HepG2 (cell line): ENCODE measurements at regions not wholly inside any gene's neighbourhood (a gene's known extent, or its start where the extent isn't known, plus 50 kb on each side); places are given as distances from the start of the nearest gene placed in this dataset.

Experiments
- ATAC-seq: fragments of 200-7000 bp; cut with Tn5 transposase; 3 replicates; pipeline ENCODE4 v1.9.1; 2020; ENCODE audit warnings: mild to moderate bottlenecking, moderate library complexity
- BruUV-seq: library from RNA; stranded (reverse); fragments of 400-500 nt; replicated peaks from 2 replicates; lab custom pipeline; 2021; lab: Mats Ljungman, UMichigan
- CTCF ChIA-PET: fragments of 300-600 bp; formaldehyde crosslinking; extraction: SDS; loops from one replicate; lab custom pipeline; 2021; ENCODE audit warnings: low total read pairs, inconsistent platforms, low intra/inter-chr PET ratio; lab: Yijun Ruan, JAX
- POLR2A ChIA-PET: fragments of 350-600 bp; sonication (Branson Sonifier 250); formaldehyde crosslinking; loops from one replicate; lab custom pipeline; 2020; ENCODE audit warnings: antibody characterized with exemption, inconsistent platforms; lab: Yijun Ruan, JAX
- DNase-seq: peaks from one replicate; pipeline ENCODE4 v3.0.0-alpha.2; 2015; ENCODE audit warnings: low spot score
- FAIRE-seq: peaks from 3 replicates; lab custom pipeline; 2011; peaks lifted over from hg19 to GRCh38; lab: Jason Lieb, UNC
- H2AFZ ChIP-seq: one replicate; pipeline ENCODE4 v1.6.1; 2011; ENCODE audit warnings: low read length, inconsistent platforms
- H3K27ac ChIP-seq: fragments of 300-600 bp; 3 replicates; pipeline ENCODE4 v1.8.0; 2011; ENCODE audit warnings: mixed run types, mild to moderate bottlenecking, mixed read lengths, low read length, inconsistent platforms; ENCODE audit not compliant: insufficient read depth; ENCODE audit errors: extremely low read length
- H3K27me3 ChIP-seq, 2 experiments: fragments of 200-600 bp in 1 of 2; 2 replicates in 1 of 2; 3 replicates in 1 of 2; pipeline versions ENCODE4 v1.6.0 to v1.8.0; 2011; ENCODE audit warnings: low read length in 2 of 2, mild to moderate bottlenecking in 2 of 2, moderate library complexity in 2 of 2, inconsistent platforms in 1 of 2; ENCODE audit not compliant: insufficient read depth in 2 of 2, control insufficient read depth in 1 of 2
- H3K36me3 ChIP-seq, 2 experiments: fragments of 200-600 bp in 1 of 2; replicated peaks in 1 of 2; 2 replicates in 1 of 2; 3 replicates in 1 of 2; pipeline versions ENCODE4 v1.5.1 to v1.8.0; 2011; ENCODE audit warnings: low read length in 2 of 2, inconsistent platforms in 1 of 2; ENCODE audit not compliant: insufficient read depth in 2 of 2, control insufficient read depth in 1 of 2
- H3K4me1 ChIP-seq: 2 replicates; pipeline ENCODE4 v1.5.1; 2012; ENCODE audit warnings: low read length, inconsistent platforms; ENCODE audit not compliant: insufficient read depth
- H3K4me2 ChIP-seq: 2 replicates; pipeline ENCODE4 v1.6.0; 2011; ENCODE audit warnings: low read depth, low read length, inconsistent platforms
- H3K4me3 ChIP-seq, 3 experiments: fragments of 200-600 bp in 1 of 3; sonication (generic), shearing (Covaris generic) in 1 of 3; replicated peaks in 1 of 3; 2 replicates each; pipeline ENCODE4 v1.5.1; 2011 to 2016; ENCODE audit warnings: low read length in 3 of 3, inconsistent platforms in 2 of 3, low read depth in 2 of 3, mild to moderate bottlenecking in 2 of 3, control low read depth in 1 of 3, mixed read lengths in 1 of 3; ENCODE audit not compliant: insufficient read depth in 1 of 3
- H3K79me2 ChIP-seq: one replicate; pipeline ENCODE4 v1.6.1; 2011; ENCODE audit warnings: low read length, inconsistent platforms; ENCODE audit not compliant: insufficient read depth
- H3K9ac ChIP-seq: 2 replicates; pipeline ENCODE4 v1.6.0; 2011; ENCODE audit warnings: mild to moderate bottlenecking, low read depth, low read length, inconsistent platforms; ENCODE audit not compliant: insufficient read depth
- H3K9me3 ChIP-seq: 2 replicates; pipeline ENCODE4 v1.5.1; 2012; ENCODE audit warnings: mild to moderate bottlenecking, low read length
- H4K20me1 ChIP-seq: 2 replicates; pipeline ENCODE4 v1.6.0; 2011; ENCODE audit warnings: inconsistent platforms, mild to moderate bottlenecking, low read length, moderate library complexity; ENCODE audit not compliant: insufficient read depth
- ATF3 ChIP-seq: sonication (generic); formaldehyde crosslinking; IDR thresholded peaks from 2 replicates; pipeline ENCODE4 v1.4.0; 2020; ENCODE audit warnings: missing genetic modification reagents
- ATM ChIP-seq: fragments of 450-650 bp; IDR thresholded peaks from 2 replicates; pipeline ENCODE4 v1.7.1; 2017; ENCODE audit warnings: mild to moderate bottlenecking, borderline replicate concordance
- CHD2 ChIP-seq: IDR thresholded peaks from 2 replicates; pipeline ENCODE4 v1.6.1; 2011; ENCODE audit warnings: low read depth, low read length, improper control_type of control experiment
- MAFK ChIP-seq, 2 experiments: IDR thresholded peaks in 1 of 2; conservative IDR thresholded peaks in 1 of 2; 2 replicates each; pipeline ENCODE4 v1.6.1; 2011; ENCODE audit warnings: improper control_type of control experiment in 2 of 2, low read length in 2 of 2
- MED13 ChIP-seq: sonication (generic); formaldehyde crosslinking; IDR thresholded peaks from 2 replicates; pipeline ENCODE4 v1.5.0; 2020; ENCODE audit warnings: missing genetic modification reagents
- NR2F1 ChIP-seq, 2 experiments: fragments of 450-650 bp in 1 of 2; formaldehyde crosslinking in 1 of 2; IDR thresholded peaks; 2 replicates each; pipeline versions ENCODE4 v1.5.0 to v1.6.1; 2016 to 2020; ENCODE audit warnings: mild to moderate bottlenecking in 1 of 2, missing compliant biosample characterization in 1 of 2, missing genetic modification reagents in 1 of 2, moderate library complexity in 1 of 2
- SKI ChIP-seq: fragments of 450-650 bp; IDR thresholded peaks from one replicate; pipeline ENCODE4 v1.6.1; 2018; ENCODE audit warnings: mild to moderate bottlenecking; ENCODE audit not compliant: partially characterized antibody
- SMARCC2 ChIP-seq: fragments of 450-650 bp; IDR thresholded peaks from 2 replicates; pipeline ENCODE4 v1.6.1; 2017; ENCODE audit warnings: antibody characterized with exemption, mild to moderate bottlenecking
- ZNF331 ChIP-seq: sonication (generic); formaldehyde crosslinking; IDR thresholded peaks from 2 replicates; pipeline ENCODE4 v1.4.0; 2020; ENCODE audit warnings: missing genetic modification reagents
- ZNF562 ChIP-seq: sonication (generic); formaldehyde crosslinking; IDR thresholded peaks from 2 replicates; pipeline ENCODE4 v1.8.0; 2022; ENCODE audit warnings: missing genetic modification reagents, borderline replicate concordance
- WGBS: methylation state at CpG from one replicate; pipeline ENCODE4 v1.1.6; 2017; ENCODE audit warnings: low lambda C conversion rate; 5-methylcytosine and 5-hydroxymethylcytosine counted together
- in situ Hi-C: cut with HindIII; loops from 2 replicates; pipeline ENCODE4 v1.10.0; 2017; ENCODE audit warnings: low pct_unique_long_range_greater_than_20kb; ENCODE audit not compliant: extremely low pct_ligation_motif_present
- intact Hi-C: fragments of 100-400 bp; cut with micrococcal nuclease; formaldehyde crosslinking; loops from one replicate; pipeline ENCODE4 v1.10.0; 2022; ENCODE audit not compliant: unreplicated experiment
- TF ChIP-seq, protein P1 (sequence below): sonication (generic); formaldehyde crosslinking; IDR thresholded peaks from 2 replicates; pipeline ENCODE4 v1.5.0; 2020; ENCODE audit warnings: missing genetic modification reagents

DNA sequence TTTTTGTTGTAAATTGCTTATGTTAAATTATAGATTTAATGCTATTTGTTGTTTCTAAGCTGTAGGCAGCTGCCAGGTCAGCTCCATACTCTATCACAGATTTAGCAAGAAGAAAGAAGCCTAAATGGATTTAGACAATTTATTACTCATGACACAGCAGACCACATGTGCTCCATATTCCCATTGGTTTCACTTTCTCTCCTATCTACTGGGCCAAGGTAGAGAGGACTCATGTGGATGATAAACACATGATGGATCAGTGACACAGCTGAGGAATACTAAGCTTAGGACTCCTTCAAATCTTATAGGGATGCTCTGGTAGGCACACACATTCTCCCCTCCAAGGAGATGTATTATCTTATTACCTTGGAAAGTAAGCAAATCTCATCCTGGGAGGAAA lies 553.0 kb upstream of the ADGRB3 start:
- Histone ChIP-seq H3K27ac (no peak overlapping the region), H3K4me1 (no peaks in the 10 kb centered on the region), H3K79me2 (no peaks in the 10 kb centered on the region), H3K9me3 (no peaks in the 10 kb centered on the region), H3K36me3 (no peaks in the 10 kb centered on the region), H3K27me3 (no peaks in the 10 kb centered on the region), H4K20me1 (no peaks in the 10 kb centered on the region), H3K4me2 (no peak overlapping the region), H2AFZ (no peak overlapping the region), H3K9ac (no peak overlapping the region), H3K4me3 (no peak overlapping the region)
- no peak for DNase-seq
- in situ Hi-C loops, result no loop called here
- no peak for TF ChIP-seq ZNF562
- intact Hi-C loops, result no loop called here
- no peak for FAIRE-seq
- ChIA-PET CTCF (no interaction called here), POLR2A (no interaction called here)
- BruUV-seq, result no TSS peak
- no peak for ATAC-seq

GRCh38 chr6:68080074-68080473 lies 555.0 kb upstream of the ADGRB3 start:
- peak; percentile 62 for ATAC-seq
- CTCF ChIA-PET, result no interaction called here
- no TSS peak for BruUV-seq

DNA sequence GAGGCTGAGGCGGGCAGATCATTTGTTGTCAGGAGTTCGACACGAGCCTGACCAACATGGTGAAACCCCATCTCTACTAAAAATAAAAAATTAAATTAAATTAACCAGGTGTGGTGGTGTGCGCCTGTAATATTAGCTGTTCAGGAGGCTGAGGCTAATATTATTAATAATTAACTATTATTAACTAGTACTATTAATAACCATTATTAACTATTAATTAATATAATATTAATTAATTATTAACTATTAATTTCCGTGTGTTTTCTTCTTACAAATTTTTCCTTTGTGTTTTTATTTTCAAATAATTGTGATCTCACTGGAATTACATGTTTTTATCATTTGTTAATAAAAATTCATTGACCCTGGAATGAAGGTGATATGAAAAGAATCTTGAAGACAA lies 557.4 kb upstream of the ADGRB3 start:
- H4K20me1 ChIP-seq, result no peaks in the 10 kb centered on the region
- no peak overlapping the region for H3K4me3 ChIP-seq
- DNase-seq (no peak), FAIRE-seq (no peak), ATAC-seq (no peak)
- ChIA-PET CTCF (no interaction called here), POLR2A (no interaction called here)
- H3K27me3 ChIP-seq, result no peaks in the 10 kb centered on the region
- no peaks in the 10 kb centered on the region for H3K36me3 ChIP-seq
- H3K4me2 ChIP-seq, result no peak overlapping the region
- WGBS, result 33% methylated on average over 5 of the region's 5 CpGs
- no peak overlapping the region for H2AFZ ChIP-seq
- intact Hi-C loops, result no loop called here
- H3K9ac ChIP-seq, result no peak overlapping the region
- TF ChIP-seq NR2F1 (CRISPR knock-in tag; IDR thresholded peaks at IDR 0.05) (no peak), CHD2 (no peak), ATF3 (CRISPR knock-in tag) (no peak), MED13 (CRISPR knock-in tag) (no peak)
- TF ChIP-seq, protein P1, sequence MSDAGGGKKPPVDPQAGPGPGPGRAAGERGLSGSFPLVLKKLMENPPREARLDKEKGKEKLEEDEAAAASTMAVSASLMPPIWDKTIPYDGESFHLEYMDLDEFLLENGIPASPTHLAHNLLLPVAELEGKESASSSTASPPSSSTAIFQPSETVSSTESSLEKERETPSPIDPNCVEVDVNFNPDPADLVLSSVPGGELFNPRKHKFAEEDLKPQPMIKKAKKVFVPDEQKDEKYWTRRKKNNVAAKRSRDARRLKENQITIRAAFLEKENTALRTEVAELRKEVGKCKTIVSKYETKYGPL (CRISPR knock-in tag), result no peak
- H3K79me2 ChIP-seq, result no peaks in the 10 kb centered on the region
- in situ Hi-C loops, result no loop called here
- no peak overlapping the region for H3K27ac ChIP-seq
- no peaks in the 10 kb centered on the region for H3K9me3 ChIP-seq
- no TSS peak for BruUV-seq
- no peaks in the 10 kb centered on the region for H3K4me1 ChIP-seq

More at GRCh38 chr6:68080074-68080473, 555.0 kb upstream of the ADGRB3 start:
- intact Hi-C loops (no loop called here), in situ Hi-C loops (no loop called here)
- no peaks in the 10 kb centered on the region for H3K9me3 ChIP-seq
- no peak overlapping the region for H3K4me3 ChIP-seq
- H4K20me1 ChIP-seq, result no peaks in the 10 kb centered on the region
- no peak overlapping the region for H3K4me2 ChIP-seq
- POLR2A ChIA-PET, result no interaction called here
- no peak for DNase-seq
- H3K27me3 ChIP-seq, result no peaks in the 10 kb centered on the region
- no peaks in the 10 kb centered on the region for H3K4me1 ChIP-seq
- H3K27ac ChIP-seq, result no peak overlapping the region
- H3K9ac ChIP-seq, result no peak overlapping the region
- no peak for FAIRE-seq
- H3K79me2 ChIP-seq, result no peaks in the 10 kb centered on the region
- H3K36me3 ChIP-seq, result no peaks in the 10 kb centered on the region
- H2AFZ ChIP-seq, result no peak overlapping the region
- 57% methylated on average over 3 of the region's 3 CpGs for WGBS
- TF ChIP-seq ZNF331 (CRISPR knock-in tag), result no peak
- no peak for TF ChIP-seq SMARCC2
- peak in 1 of 2 experiments; percentile 89; a peak in 2 of 4 replicates for TF ChIP-seq MAFK (conservative IDR thresholded peaks at IDR 0.05 in 1 of 2, IDR thresholded peaks at IDR 0.05 in 1 of 2; ENCODE audit: low read length in 2 of 2)
- TF ChIP-seq SKI, result peak; percentile 87
- TF ChIP-seq ATM, result no peak
